GM12865 (cell line): ENCODE measurements at regions not wholly inside any gene's neighbourhood (a gene's known extent, or its start where the extent isn't known, plus 50 kb on each side); places are given as distances from the start of the nearest gene placed in this dataset.

ENCODE experiments used
- DNase-seq: peaks from one replicate; pipeline ENCODE4 v3.0.0; 2010; ENCODE audit warnings: low read depth
- H3K4me3 ChIP-seq: 2 replicates; pipeline ENCODE4 v1.5.1; 2011; ENCODE audit warnings: mild to moderate bottlenecking, low read depth, low read length, control low read depth
- TF ChIP-seq, protein P1 (sequence below): IDR thresholded peaks from 2 replicates; pipeline ENCODE4 v1.5.1; 2011; ENCODE audit warnings: low read length, control low read depth, low read depth, inconsistent platforms; ENCODE audit not compliant: insufficient read depth; ENCODE audit errors: missing control alignments

DNA sequence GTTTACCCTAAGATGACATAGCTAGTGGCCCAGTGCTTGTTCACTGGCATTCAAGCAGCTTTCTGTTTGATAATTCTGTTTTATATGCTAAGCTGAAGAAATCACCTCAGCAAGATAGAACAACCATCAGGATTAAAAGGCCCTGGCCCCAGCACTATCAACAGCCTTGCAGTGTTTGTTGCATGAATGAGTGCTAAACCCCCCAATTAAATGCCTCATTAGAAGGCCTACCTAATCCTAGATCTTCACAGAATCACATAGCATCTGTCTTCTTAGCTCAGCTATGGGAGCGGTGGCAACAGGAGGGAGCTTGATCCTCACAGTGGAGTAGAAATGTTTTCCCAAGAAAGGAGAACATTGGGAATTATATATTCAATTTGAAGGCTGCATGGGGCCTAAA is 194.1 kb upstream of the HNMT start:
- H3K4me3 ChIP-seq, result no peak overlapping the region
- TF ChIP-seq, protein P1, sequence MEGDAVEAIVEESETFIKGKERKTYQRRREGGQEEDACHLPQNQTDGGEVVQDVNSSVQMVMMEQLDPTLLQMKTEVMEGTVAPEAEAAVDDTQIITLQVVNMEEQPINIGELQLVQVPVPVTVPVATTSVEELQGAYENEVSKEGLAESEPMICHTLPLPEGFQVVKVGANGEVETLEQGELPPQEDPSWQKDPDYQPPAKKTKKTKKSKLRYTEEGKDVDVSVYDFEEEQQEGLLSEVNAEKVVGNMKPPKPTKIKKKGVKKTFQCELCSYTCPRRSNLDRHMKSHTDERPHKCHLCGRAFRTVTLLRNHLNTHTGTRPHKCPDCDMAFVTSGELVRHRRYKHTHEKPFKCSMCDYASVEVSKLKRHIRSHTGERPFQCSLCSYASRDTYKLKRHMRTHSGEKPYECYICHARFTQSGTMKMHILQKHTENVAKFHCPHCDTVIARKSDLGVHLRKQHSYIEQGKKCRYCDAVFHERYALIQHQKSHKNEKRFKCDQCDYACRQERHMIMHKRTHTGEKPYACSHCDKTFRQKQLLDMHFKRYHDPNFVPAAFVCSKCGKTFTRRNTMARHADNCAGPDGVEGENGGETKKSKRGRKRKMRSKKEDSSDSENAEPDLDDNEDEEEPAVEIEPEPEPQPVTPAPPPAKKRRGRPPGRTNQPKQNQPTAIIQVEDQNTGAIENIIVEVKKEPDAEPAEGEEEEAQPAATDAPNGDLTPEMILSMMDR, result no peak
- no peak for DNase-seq

DNA sequence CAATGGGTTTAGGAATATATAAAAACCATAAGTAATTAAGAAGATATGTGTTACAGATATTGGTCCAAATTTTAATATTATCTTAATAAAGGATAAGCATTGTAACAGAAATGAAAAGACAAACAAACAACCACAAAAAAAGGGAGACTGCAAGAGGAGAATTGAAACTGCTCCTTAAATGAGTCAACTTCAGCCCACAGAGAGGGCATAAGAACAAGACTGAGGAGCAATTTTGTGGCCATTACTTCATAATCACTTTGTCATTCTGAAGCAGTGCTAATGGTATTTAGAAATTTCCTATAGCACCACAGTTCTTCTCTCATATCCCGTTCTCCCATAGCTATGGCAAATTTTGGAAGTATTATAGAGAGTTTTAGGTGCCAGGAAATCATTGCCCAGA is 193.2 kb upstream of the HNMT start:
- TF ChIP-seq, protein P1, result no peak
- DNase-seq, result peak; percentile 2
- H3K4me3 ChIP-seq, result no peak overlapping the region

DNA sequence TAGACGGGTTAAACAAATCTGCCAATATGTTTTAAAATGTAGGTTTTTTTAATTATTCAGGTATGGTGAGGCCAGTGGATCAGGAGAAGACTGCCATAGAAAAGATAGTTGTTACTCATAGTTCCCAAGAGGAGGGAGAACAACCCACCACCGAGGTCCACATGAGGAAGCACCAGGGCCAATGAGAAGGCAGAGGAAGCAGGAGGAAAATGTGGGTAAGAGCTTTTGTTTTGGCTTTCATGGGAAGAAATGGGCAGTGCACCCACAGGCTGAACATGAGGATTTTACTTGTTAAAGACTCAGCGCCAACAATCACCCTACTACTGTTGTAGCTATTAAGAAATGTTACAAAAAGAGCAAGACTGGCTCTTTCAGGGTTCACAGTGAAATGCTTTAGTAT is 191.8 kb upstream of the HNMT start:
- no peak for DNase-seq
- TF ChIP-seq, protein P1, result no peak
- no peak overlapping the region for H3K4me3 ChIP-seq

DNA sequence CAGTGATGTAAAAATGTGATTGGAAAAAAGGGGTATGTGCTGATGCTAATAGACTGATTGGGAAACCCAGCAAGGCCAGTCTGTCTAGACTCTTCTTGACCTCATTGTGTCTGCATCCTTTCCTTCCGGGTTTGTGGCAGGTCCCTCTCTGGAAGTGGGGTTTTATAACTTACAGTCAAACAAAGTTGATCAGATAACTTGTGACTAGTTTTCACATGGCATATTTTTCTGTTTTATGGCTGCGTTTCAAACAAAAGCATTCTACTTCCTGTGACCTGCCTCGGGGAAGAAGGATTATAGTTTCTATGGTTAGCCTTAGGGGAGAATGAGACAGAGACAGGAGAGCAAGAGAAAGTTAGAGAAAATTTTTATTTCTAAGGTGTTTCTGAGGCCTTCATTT is 188.7 kb upstream of the HNMT start:
- no peak for DNase-seq
- no peak overlapping the region for H3K4me3 ChIP-seq
- TF ChIP-seq, protein P1, result no peak

DNA sequence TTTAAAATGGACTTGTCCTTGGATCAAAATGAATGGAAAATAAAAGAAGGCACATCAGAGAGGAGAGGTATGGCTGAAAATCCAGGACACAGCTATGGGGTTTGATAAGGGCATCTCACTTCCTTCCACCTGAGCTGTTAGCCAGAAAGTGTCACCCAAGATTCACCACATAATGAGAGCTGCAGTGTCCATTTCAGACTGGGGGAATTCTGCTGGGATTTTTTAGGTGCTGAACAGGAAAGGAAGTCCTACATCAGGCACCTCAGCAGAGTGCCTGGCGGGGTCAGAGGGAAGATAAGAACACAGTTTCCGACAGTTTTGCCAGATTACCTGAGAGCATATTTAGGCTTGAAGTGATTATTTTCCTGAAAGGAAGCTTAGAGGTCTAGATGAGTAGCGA is 187.6 kb upstream of the HNMT start:
- DNase-seq, result peak; percentile 23
- no peak overlapping the region for H3K4me3 ChIP-seq
- TF ChIP-seq, protein P1, result no peak

DNA sequence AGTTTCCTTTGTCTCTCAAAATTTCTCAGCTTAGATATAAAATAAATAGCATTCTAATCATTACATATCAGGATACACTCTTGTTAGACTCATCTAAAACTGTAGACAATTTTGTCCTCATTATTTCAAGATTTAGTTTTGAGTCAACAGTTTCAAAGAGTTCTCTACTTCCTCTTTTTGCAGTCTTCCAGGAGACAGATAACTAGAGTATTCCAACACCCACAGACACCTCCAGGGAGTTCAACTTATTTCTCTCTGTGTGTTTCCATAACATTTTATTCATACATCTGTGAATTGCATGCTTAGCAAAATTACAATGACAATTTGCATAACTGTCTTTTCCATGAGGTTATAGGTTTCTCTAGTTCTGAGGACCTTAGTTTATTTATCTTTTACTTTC is 166.6 kb upstream of the HNMT start:
- TF ChIP-seq, protein P1, result no peak
- no peak overlapping the region for H3K4me3 ChIP-seq
- no peak for DNase-seq

DNA sequence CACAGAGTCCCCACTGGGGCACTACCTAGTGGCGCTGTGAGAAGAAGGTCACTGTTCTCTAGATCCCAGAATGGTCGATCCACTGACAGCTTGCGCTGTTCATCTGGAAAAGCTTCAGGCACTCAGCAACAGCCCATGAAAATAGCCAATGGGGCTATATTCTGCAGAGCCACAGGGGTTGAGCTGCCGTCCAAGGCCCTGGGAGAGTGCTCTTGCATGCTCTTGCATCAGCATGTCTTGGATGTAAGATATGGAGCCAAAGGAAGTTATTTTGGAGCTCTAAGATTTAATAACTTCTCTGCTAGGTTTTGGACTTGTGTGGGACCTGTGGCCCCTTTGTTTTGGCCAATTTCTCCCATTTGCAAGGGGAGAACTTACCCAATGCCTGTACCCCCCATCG is 164.7 kb upstream of the HNMT start:
- no peak overlapping the region for H3K4me3 ChIP-seq
- TF ChIP-seq, protein P1, result no peak
- DNase-seq, result no peak
